GM06990 (cell line): ENCODE measurements at regions not wholly inside any gene's neighbourhood (a gene's known extent, or its start where the extent isn't known, plus 50 kb on each side); places are given as distances from the start of the nearest gene placed in this dataset.

Experiments
- DNase-seq: peaks from one replicate; pipeline ENCODE4 v3.0.0-alpha.2; 2011; ENCODE audit not compliant: insufficient read length; ENCODE audit errors: extremely low read depth
- H3K27me3 ChIP-seq: replicated peaks from 2 replicates; pipeline ENCODE4 v1.6.0; 2011; ENCODE audit warnings: low read length; ENCODE audit not compliant: control insufficient read depth, insufficient read depth
- H3K36me3 ChIP-seq: 2 replicates; pipeline ENCODE4 v1.5.1; 2011; ENCODE audit warnings: low read length; ENCODE audit not compliant: control insufficient read depth, insufficient read depth
- H3K4me3 ChIP-seq: replicated peaks from 2 replicates; pipeline ENCODE4 v1.5.1; 2011; ENCODE audit warnings: low read depth, mild to moderate bottlenecking, control low read depth, low read length
- TF ChIP-seq, protein P1 (sequence below): IDR thresholded peaks from 2 replicates; pipeline ENCODE4 v1.5.1; 2011; ENCODE audit warnings: low read length, control low read depth, mild to moderate bottlenecking, inconsistent platforms; ENCODE audit not compliant: insufficient read depth, poor library complexity, severe bottlenecking

DNA sequence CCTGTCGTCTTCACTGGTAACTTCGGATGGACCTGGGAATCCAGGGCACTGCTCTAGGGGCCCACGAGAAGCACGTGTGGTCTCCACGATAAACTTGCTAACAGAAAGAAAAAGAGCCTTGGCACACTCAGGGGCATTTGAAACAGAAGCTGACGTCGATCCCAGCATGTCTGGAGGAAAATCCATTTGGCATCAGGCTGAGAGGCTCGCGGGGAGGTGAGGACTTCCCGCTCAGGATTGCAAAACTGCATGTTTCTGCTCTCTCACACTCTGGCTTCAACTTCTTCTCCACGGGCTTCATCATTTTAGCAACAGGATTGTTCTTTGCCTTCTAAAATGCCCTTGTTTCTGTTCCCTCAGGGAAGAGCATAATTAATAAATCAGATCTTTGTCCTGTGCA, 181.7 kb upstream of the COPS8 start:
- no peak for DNase-seq
- Histone ChIP-seq H3K4me3 (no peak overlapping the region), H3K27me3 (peaks cover 1% of the 10 kb centered on the region; the same call in 1 of the 2 replicates), H3K36me3 (no peaks in the 10 kb centered on the region)
- TF ChIP-seq, protein P1, sequence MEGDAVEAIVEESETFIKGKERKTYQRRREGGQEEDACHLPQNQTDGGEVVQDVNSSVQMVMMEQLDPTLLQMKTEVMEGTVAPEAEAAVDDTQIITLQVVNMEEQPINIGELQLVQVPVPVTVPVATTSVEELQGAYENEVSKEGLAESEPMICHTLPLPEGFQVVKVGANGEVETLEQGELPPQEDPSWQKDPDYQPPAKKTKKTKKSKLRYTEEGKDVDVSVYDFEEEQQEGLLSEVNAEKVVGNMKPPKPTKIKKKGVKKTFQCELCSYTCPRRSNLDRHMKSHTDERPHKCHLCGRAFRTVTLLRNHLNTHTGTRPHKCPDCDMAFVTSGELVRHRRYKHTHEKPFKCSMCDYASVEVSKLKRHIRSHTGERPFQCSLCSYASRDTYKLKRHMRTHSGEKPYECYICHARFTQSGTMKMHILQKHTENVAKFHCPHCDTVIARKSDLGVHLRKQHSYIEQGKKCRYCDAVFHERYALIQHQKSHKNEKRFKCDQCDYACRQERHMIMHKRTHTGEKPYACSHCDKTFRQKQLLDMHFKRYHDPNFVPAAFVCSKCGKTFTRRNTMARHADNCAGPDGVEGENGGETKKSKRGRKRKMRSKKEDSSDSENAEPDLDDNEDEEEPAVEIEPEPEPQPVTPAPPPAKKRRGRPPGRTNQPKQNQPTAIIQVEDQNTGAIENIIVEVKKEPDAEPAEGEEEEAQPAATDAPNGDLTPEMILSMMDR, result no peak

DNA sequence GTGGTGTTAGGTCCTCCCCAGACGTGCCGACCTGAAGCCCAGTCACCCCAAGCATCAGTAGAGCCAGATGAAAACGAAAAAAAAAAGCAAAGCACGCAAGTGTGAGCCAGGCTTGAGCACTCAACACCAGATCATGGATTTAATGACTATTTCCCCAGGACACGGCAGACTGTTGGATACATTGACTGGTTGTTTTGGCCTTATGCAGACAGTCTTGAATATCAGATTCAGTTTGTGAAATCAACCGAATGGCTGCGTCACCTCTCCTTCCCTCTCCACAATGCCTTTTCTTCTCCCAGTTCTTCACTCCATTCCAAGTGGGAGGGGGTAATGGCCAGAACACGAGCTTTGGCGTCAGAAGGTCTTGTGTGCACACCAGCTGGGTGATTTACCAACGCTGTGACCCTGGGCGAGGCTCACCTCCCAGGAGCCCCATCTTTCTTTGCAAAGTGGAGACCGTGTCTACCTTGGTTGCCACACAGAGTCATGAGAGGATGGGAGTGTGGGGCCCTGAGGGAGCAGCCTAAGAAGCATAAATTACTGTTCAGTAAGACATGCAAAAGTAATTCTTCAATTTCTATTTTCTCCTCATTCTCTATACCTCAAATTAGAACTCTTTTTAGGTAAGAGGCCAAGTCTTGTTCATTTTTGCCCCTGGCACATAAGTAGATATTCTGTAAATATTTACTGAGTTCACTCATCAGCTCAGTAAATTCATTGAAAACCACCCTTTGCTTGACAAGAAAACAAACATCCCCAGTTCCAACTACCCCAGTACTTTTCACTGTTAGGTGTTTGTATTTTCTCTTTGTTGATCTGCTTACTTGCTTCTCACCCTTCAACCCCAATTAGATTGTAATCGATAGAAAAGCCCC, 181.1 kb upstream of the COPS8 start:
- H3K27me3 ChIP-seq, result peaks cover 1% of the 10 kb centered on the region; the same call in 1 of the 2 replicates
- no peak overlapping the region for H3K4me3 ChIP-seq
- DNase-seq, result no peak
- TF ChIP-seq, protein P1, result no peak
- no peaks in the 10 kb centered on the region for H3K36me3 ChIP-seq

DNA sequence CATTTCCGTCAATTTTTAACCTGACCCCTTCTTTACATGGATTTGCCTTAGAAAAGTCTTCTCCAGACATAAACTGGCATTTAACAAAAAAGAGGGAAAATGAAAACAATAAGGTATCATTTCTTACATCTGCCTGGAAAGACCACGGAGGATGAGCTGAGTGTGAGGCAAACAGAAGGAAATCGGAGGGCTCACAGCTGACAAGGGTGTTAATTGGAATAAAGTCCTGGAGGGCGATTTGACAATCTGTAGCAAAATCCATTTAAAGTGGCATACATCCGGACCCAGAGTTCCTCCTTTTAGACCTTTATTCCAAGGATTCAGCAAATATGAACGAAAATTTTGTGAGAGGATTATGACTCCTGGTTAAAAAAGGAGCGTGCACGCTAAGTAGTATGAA, 179.7 kb upstream of the COPS8 start:
- no peak for DNase-seq
- H3K4me3 ChIP-seq, result no peak overlapping the region
- no peaks in the 10 kb centered on the region for H3K36me3 ChIP-seq
- H3K27me3 ChIP-seq, result peaks cover 1% of the 10 kb centered on the region; the same call in 1 of the 2 replicates
- TF ChIP-seq, protein P1, result no peak

DNA sequence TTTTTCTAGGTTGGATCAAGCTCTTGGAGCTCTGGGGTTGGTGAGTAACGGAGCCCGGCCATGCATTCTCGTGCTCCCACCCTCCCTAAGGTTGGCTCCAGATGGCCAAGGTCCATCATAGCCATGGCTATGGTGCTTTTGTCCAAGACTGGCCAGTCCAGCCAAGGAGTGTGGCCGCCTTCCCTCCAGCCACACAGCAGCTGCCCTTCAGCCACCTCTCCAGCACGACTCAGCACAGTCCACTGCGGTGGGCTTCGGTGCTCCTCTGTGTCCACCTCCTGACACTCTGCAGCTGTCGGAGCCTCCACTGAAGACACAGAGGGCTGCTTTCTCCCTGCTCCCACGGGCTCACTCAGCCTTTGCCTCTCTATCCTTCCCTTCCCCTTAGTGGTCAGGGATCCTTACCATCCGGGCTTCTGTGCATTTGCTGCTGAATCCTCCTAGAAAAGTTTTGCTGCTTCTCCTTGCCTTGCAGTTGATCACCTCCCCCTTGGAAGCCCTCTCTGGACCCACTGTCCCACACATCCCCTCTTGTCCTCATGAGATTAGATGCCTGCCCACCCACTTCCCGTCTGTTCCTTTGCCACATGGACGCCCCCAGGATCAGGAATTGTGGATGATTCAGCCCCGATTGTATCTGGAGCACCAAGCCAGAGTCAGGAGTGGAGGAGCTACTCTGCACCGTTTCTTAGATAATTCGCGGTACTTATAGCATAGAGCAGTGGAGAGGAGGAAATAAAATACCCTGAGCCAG, 177.1 kb upstream of the COPS8 start:
- no peak overlapping the region for H3K4me3 ChIP-seq
- H3K27me3 ChIP-seq, result no peaks in the 10 kb centered on the region; the same call in 1 of the 2 replicates
- TF ChIP-seq, protein P1, result no peak
- DNase-seq, result no peak
- H3K36me3 ChIP-seq, result no peaks in the 10 kb centered on the region

DNA sequence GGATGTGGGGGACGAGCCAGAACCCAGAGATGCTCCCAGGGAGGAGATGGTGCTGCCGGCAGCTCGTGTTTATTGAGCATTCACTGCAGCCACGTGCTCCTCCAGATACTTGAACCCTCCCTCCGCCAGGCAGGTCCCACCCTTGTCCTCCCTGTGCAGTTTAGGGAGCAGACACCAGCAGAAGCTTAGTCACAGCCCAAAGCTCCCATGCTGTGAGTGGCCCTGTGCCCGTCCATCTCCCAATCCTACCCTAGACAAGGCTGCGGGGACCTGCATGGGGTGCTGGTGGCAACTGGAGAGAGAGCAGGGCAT, 176.5 kb upstream of the COPS8 start:
- Histone ChIP-seq H3K4me3 (no peak overlapping the region), H3K27me3 (no peaks in the 10 kb centered on the region; the same call in 1 of the 2 replicates), H3K36me3 (no peaks in the 10 kb centered on the region)
- no peak for DNase-seq
- TF ChIP-seq, protein P1, result no peak
